Spleen (tissue), 11 donors: ENCODE measurements at regions not wholly inside any gene's neighbourhood (a gene's known extent, or its start where the extent isn't known, plus 50 kb on each side); places are given as distances from the start of the nearest gene placed in this dataset.

ENCODE experiments used
- DNase-seq: peaks from one replicate; pipeline ENCODE4 v3.0.0-alpha.2; 2020
- H3K27ac ChIP-seq, 8 donors: fragments of 200-600 bp; sonication (generic) in 7 of 8; 1 replicate in 4 of 8; 2 replicates in 4 of 8; pipeline versions ENCODE4 v1.5.0 to v1.8.0; 2016 to 2021; ENCODE audit warnings: inconsistent platforms in 4 of 8, mild to moderate bottlenecking in 4 of 8, moderate library complexity in 1 of 8
- H3K27me3 ChIP-seq, 7 donors: fragments of 200-600 bp; sonication (generic) in 6 of 7; replicated peaks in 1 of 7; 1 replicate in 4 of 7; 2 replicates in 3 of 7; pipeline versions ENCODE4 v1.5.0 to v1.8.0; 2016 to 2021; ENCODE audit warnings: inconsistent platforms in 3 of 7, mild to moderate bottlenecking in 1 of 7
- H3K36me3 ChIP-seq, 6 donors: fragments of 200-600 bp; sonication (generic) in 5 of 6; 1 replicate in 4 of 6; 2 replicates in 2 of 6; pipeline versions ENCODE4 v1.5.0 to v1.8.0; 2016 to 2021; ENCODE audit warnings: inconsistent platforms in 2 of 6
- H3K4me1 ChIP-seq, 6 donors: fragments of 200-600 bp; sonication (generic) in 5 of 6; 1 replicate in 3 of 6; 2 replicates in 3 of 6; pipeline versions ENCODE4 v1.5.0 to v1.8.0; 2016 to 2021; ENCODE audit warnings: inconsistent platforms in 3 of 6
- H3K4me3 ChIP-seq, 8 donors: fragments of 200-600 bp; sonication (generic) in 7 of 8; 1 replicate in 4 of 8; 2 replicates in 4 of 8; pipeline versions ENCODE4 v1.5.0 to v1.8.0; 2016 to 2021; ENCODE audit warnings: inconsistent platforms in 4 of 8, mild to moderate bottlenecking in 4 of 8, moderate library complexity in 2 of 8
- H3K9me3 ChIP-seq, 8 donors: fragments of 200-600 bp; sonication (generic) in 7 of 8; 1 replicate in 4 of 8; 2 replicates in 4 of 8; pipeline versions ENCODE4 v1.5.0 to v1.8.0; 2016 to 2021; ENCODE audit warnings: inconsistent platforms in 4 of 8
- POLR2A ChIP-seq, 3 donors: fragments of 450-650 bp; IDR thresholded peaks; one replicate each; pipeline ENCODE4 v1.5.1; 2017; ENCODE audit warnings: antibody characterized with exemption in 3 of 3, mild to moderate bottlenecking in 1 of 3
- POLR2AphosphoS5 ChIP-seq, 3 donors: sonication (generic); formaldehyde crosslinking; IDR thresholded peaks; one replicate each; pipeline ENCODE4 v1.5.1; 2017; ENCODE audit warnings: antibody characterized with exemption in 3 of 3
- whole genome bisulfite sequencing, 5 donors: extraction: QIAGEN DNeasy Blood & Tissue Kit in 3 of 5; methylation state at CpG; one replicate each; pipeline versions ENCODE4 v1.1.5 to v1.1.7; 2013 to 2018; 5-methylcytosine and 5-hydroxymethylcytosine counted together
- intact Hi-C: fragments of 100-400 bp; cut with DNase I; formaldehyde crosslinking; loops from one replicate; pipeline ENCODE4 v1.15.0; 2023; ENCODE audit warnings: low total_unique reads
- TF ChIP-seq, protein P1 (sequence below), 11 experiments: fragments of 200-600 bp in 7 of 11; fragments of 450-650 bp in 4 of 11; sonication (generic) in 4 of 11; IDR thresholded peaks in 8 of 11; conservative IDR thresholded peaks in 3 of 11; 1 replicate in 7 of 11; 2 replicates in 4 of 11; pipeline versions ENCODE4 v1.4.0 to v1.8.0; 2016 to 2021; ENCODE audit warnings: antibody characterized with exemption in 11 of 11, inconsistent platforms in 4 of 11, mild to moderate bottlenecking in 1 of 11
- donor health status: healthy with polysubstance abuse.
- donor health status: DM: no; HTN: no; CAD: no; lungs with moderate emphysema.
- donor health status: DM: no; HTN: no; CAD: no.
- donor health status: Bipolar disorder and iron deficiency.
- donor health status: healthy.
- donor health status: DM: no; HTN: no; CAD: no.
- donor health status: DM: yes; HTN: yes; CAD: no.

DNA sequence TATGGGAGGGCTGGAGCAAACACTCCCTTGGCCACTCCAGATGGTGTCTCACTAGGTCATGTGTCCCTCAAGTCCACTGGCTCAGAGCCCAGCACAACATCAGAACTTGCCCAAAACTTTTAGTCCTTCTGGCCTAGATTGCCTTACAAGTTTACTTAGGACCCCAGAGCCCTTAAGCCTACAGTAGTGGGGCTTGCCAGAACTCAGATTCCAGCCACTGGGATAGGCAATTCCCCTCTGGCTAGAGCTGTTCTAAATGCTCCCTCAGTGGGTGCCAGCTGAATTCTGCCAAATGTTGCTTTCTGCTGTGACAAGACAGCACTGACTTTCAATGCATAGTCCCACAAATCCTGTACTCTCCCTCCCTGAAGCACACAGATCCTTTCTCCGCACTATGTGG is 331.1 kb downstream of the HTR7 start:
- intact Hi-C loops: no loop called here
- no peak for TF ChIP-seq POLR2AphosphoS5 (IDR thresholded peaks at IDR 0.05)
- TF ChIP-seq, protein P1, sequence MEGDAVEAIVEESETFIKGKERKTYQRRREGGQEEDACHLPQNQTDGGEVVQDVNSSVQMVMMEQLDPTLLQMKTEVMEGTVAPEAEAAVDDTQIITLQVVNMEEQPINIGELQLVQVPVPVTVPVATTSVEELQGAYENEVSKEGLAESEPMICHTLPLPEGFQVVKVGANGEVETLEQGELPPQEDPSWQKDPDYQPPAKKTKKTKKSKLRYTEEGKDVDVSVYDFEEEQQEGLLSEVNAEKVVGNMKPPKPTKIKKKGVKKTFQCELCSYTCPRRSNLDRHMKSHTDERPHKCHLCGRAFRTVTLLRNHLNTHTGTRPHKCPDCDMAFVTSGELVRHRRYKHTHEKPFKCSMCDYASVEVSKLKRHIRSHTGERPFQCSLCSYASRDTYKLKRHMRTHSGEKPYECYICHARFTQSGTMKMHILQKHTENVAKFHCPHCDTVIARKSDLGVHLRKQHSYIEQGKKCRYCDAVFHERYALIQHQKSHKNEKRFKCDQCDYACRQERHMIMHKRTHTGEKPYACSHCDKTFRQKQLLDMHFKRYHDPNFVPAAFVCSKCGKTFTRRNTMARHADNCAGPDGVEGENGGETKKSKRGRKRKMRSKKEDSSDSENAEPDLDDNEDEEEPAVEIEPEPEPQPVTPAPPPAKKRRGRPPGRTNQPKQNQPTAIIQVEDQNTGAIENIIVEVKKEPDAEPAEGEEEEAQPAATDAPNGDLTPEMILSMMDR (IDR thresholded peaks at IDR 0.05 in 8 of 11, conservative IDR thresholded peaks at IDR 0.05 in 3 of 11): no peak
- TF ChIP-seq POLR2A (IDR thresholded peaks at IDR 0.05): no peak
- Histone ChIP-seq H3K4me3 (no peak overlapping the region), H3K4me1 (no peaks in the 10 kb centered on the region), H3K9me3 (peaks cover 0 to 17% (median 4%) of the 10 kb centered on the region in 8 donors), H3K27ac (no peak overlapping the region), H3K27me3 (peaks cover 0 to 9% (median 0%) of the 10 kb centered on the region in 7 donors), H3K36me3 (no peaks in the 10 kb centered on the region)
- DNase-seq: no peak
- 75 to 93% (median 82%) methylated on average over 1 of the region's 1 CpG for WGBS, 5 donors

DNA sequence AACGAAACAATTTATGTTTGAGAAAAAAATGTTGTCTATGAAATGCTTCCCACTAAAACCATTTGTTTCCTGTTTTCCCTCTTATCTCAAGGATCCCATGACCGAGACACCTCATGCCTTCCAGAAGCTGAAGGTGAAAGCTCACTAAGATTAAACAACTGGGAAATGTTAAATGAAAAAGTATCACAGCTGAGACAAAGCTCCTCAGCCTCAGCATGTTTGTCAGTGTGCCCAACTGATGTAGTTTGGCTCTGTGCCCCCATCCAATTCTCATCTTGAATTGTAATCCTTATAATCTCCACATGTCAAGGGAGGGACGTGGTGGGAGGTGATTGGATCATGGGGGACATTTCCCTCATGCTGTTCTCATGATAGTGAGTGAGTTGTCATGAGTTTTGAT is 327.3 kb downstream of the HTR7 start:
- Histone ChIP-seq H3K4me1 (no peaks in the 10 kb centered on the region), H3K4me3 (no peak overlapping the region), H3K36me3 (no peaks in the 10 kb centered on the region), H3K9me3 (peaks cover 0 to 6% (median 0%) of the 10 kb centered on the region in 8 donors), H3K27ac (no peak overlapping the region), H3K27me3 (peaks cover 0 to 9% (median 0%) of the 10 kb centered on the region in 7 donors)
- no peak for DNase-seq
- intact Hi-C loops: no loop called here
- TF ChIP-seq POLR2A (IDR thresholded peaks at IDR 0.05): no peak
- TF ChIP-seq, protein P1 (IDR thresholded peaks at IDR 0.05 in 8 of 11, conservative IDR thresholded peaks at IDR 0.05 in 3 of 11): no peak
- TF ChIP-seq POLR2AphosphoS5 (IDR thresholded peaks at IDR 0.05): no peak
- WGBS, 5 donors: 2 to 23% (median 8%) methylated on average over 3 of the region's 3 CpGs

DNA sequence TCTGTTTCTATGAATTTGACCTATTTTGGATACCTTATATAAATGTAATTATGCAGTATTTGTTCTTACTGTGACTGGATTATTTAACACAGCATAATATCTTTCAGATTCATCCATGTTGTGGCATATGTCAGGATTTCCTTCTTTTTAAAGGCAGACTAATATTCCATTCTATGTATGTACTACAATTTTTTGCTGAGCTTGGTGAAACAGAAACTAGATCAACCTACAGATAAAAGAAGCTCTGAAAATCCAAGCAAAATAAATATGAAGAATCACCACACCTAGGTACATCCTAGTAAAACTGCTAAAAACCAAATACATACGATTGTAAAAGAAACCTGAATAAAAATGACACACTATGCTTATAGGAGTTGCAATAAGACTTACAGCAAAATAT is 300.5 kb downstream of the HTR7 start:
- H3K36me3 ChIP-seq: no peaks in the 10 kb centered on the region
- TF ChIP-seq, protein P1 (IDR thresholded peaks at IDR 0.05 in 8 of 11, conservative IDR thresholded peaks at IDR 0.05 in 3 of 11): no peak
- TF ChIP-seq POLR2A (IDR thresholded peaks at IDR 0.05) (no peak), POLR2AphosphoS5 (IDR thresholded peaks at IDR 0.05) (no peak)
- DNase-seq: no peak
- H3K4me3 ChIP-seq: no peak overlapping the region
- no peaks in the 10 kb centered on the region for H3K4me1 ChIP-seq
- peaks cover 0 to 4% (median 0%) of the 10 kb centered on the region in 7 donors for H3K27me3 ChIP-seq
- 86 to 91% (median 86%) methylated on average over 1 of the region's 1 CpG for WGBS, 5 donors
- no peak overlapping the region for H3K27ac ChIP-seq
- intact Hi-C loops: no loop called here
- H3K9me3 ChIP-seq: peaks cover 0 to 22% (median 9%) of the 10 kb centered on the region in 8 donors

DNA sequence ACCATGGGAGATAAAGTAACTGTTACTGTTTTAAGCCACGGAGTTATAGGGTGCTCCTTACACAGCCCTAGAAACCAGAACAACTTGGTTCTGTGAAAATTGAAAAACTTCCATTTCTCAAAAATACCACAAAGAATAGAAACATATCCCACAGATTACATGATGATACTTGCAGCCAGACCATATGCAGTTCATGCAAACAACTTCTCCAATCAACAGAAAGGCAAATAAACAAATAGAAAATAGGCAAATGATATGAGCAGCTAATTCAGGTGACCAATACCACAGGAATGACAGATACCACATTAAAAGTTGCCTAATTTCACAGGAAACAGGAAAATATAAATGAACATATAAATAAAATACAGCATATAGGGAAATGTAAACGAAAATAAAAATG is 297.5 kb downstream of the HTR7 start:
- no peak for TF ChIP-seq POLR2A (IDR thresholded peaks at IDR 0.05)
- TF ChIP-seq POLR2AphosphoS5 (IDR thresholded peaks at IDR 0.05): no peak
- TF ChIP-seq, protein P1 (IDR thresholded peaks at IDR 0.05 in 8 of 11, conservative IDR thresholded peaks at IDR 0.05 in 3 of 11): no peak
- intact Hi-C loops: no loop called here
- DNase-seq: no peak
- H3K9me3 ChIP-seq: peaks cover 0 to 22% (median 9%) of the 10 kb centered on the region in 8 donors
- H3K27ac ChIP-seq: no peak overlapping the region
- no peak overlapping the region for H3K4me3 ChIP-seq
- H3K4me1 ChIP-seq: no peaks in the 10 kb centered on the region
- H3K27me3 ChIP-seq: no peaks in the 10 kb centered on the region
- 59 to 79% (median 67%) methylated on average over 2 of the region's 2 CpGs for WGBS, 5 donors
- H3K36me3 ChIP-seq: no peaks in the 10 kb centered on the region
